GM12864 (cell line): ENCODE measurements at regions not wholly inside any gene's neighbourhood (a gene's known extent, or its start where the extent isn't known, plus 50 kb on each side); places are given as distances from the start of the nearest gene placed in this dataset.

Source experiments
- DNase-seq: peaks from one replicate; pipeline ENCODE4 v3.0.0-alpha.2; 2011; ENCODE audit warnings: low read depth
- H3K4me3 ChIP-seq: 2 replicates; pipeline ENCODE4 v1.5.1; 2011; ENCODE audit warnings: mild to moderate bottlenecking, low read depth, low read length, control low read depth
- TF ChIP-seq, protein P1 (sequence below): IDR thresholded peaks from 2 replicates; pipeline ENCODE4 v1.5.1; 2011; ENCODE audit warnings: low read depth, mild to moderate bottlenecking, moderate library complexity, low read length, control low read depth, inconsistent platforms; ENCODE audit errors: missing control alignments

DNA sequence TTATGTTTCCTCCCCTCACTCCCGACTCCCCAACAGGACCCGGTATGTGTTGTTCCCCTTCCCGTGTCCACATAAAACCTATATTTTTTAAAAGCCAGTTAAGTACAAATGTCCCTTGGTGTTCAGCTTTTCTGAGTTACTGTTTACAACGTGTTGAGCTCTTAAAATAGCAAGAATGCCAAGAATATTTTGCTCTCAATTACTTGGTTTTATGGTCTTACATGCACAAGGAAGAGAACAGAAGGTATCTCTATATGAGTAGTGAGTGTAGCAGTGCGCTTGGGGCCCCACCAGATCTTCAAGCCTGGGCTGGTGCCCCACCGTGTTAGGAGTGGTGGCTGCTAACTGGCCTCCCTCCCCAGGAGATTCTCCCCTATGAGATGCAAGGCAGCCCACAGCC, 75.3 kb downstream of the RIN2 start:
- TF ChIP-seq, protein P1, sequence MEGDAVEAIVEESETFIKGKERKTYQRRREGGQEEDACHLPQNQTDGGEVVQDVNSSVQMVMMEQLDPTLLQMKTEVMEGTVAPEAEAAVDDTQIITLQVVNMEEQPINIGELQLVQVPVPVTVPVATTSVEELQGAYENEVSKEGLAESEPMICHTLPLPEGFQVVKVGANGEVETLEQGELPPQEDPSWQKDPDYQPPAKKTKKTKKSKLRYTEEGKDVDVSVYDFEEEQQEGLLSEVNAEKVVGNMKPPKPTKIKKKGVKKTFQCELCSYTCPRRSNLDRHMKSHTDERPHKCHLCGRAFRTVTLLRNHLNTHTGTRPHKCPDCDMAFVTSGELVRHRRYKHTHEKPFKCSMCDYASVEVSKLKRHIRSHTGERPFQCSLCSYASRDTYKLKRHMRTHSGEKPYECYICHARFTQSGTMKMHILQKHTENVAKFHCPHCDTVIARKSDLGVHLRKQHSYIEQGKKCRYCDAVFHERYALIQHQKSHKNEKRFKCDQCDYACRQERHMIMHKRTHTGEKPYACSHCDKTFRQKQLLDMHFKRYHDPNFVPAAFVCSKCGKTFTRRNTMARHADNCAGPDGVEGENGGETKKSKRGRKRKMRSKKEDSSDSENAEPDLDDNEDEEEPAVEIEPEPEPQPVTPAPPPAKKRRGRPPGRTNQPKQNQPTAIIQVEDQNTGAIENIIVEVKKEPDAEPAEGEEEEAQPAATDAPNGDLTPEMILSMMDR, result no peak
- no peak overlapping the region for H3K4me3 ChIP-seq
- no peak for DNase-seq

DNA sequence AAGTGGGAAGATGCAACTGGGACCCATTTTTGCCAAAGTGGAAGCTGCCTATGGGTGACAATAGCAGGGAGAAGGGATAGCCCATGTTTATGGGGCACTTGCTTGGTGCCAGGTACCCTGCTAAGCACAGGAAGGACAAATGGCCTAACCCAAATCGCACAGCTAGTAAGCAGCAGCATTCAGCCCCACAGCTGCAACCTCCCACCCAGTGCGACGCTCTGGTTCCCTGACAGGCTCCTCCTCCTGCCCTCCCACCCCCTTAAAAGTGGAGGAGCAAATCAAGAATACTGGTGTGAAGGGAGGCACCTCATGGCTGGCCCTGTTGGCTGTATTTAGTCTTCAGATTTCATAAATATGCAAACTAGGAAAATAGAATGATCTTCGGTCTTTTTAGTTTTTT, 76.2 kb downstream of the RIN2 start:
- TF ChIP-seq, protein P1, result no peak
- no peak overlapping the region for H3K4me3 ChIP-seq
- DNase-seq, result no peak

DNA sequence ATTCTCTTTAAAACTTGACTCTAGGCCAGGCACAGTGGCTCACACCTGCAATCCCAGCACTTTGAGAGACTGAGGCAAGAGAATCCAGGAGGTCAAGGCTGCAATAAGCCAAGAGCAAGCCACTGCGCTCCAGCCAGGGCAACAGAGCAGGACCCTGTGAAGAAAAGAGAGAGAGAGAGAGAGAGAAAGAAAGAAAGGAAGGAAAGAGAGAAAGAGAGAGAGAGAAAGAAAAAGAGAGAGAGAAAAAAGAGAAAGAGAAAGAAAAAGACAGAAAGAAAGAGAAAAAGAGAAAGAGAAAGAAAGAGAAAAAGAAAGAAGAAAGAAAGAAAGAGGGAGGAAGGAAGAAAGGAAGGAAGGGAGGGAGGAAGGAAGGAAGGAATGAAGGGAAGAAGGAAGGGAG, 76.7 kb downstream of the RIN2 start:
- no peak for DNase-seq
- TF ChIP-seq, protein P1, result no peak
- H3K4me3 ChIP-seq, result no peak overlapping the region

DNA sequence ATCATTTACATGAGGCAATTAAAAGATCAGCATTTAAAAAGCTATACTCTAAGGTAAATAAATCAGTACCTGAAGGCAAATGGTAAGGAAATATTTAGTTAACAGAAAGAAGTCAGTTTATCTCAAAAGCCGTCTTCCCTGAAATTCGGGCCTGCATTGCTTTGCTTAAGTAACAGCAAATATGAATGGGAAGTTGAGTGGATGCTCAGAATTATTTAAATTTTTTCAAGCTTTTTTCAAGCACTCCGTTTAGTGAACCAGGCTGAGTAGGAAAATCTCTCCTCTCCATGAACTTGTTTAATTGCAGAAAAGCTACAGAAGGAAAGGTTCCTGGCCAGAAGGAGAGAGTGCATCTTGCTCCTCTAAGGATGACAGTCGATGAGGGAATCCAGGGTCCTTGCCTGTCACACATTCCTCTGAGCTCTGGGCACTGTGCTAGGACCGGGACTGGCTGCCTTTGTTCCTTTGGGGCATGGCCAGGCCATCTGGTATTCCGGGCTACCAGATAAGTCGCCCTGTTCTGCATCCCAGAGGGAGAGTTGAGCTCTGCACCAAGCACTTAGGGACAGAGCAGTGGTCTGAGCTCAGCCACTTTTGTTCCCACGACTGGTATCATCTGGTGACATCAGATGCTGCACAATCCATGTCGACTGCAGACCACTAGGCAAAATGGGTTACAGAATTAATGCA, 77.6 kb downstream of the RIN2 start:
- TF ChIP-seq, protein P1, result no peak
- no peak overlapping the region for H3K4me3 ChIP-seq
- DNase-seq, result no peak

DNA sequence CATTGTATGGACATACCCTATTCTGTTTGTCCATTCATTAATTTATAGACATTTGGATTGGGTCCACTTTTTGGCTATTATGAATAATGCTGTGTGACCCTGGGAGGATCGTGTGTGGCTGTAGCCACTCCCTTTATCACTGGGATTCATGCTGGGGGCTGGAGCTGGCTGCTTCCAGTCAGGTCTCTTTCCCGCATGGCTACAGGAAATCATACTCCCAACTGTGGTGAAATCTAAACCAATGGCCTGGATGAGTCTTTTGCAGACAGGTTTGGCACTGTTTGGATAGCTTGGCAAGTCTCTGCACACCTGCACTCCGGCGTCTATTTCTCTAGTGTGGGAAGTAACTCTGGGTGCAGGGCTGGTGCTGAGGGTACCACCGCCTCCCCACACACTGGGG, 80.4 kb downstream of the RIN2 start:
- no peak overlapping the region for H3K4me3 ChIP-seq
- no peak for DNase-seq
- TF ChIP-seq, protein P1, result no peak

DNA sequence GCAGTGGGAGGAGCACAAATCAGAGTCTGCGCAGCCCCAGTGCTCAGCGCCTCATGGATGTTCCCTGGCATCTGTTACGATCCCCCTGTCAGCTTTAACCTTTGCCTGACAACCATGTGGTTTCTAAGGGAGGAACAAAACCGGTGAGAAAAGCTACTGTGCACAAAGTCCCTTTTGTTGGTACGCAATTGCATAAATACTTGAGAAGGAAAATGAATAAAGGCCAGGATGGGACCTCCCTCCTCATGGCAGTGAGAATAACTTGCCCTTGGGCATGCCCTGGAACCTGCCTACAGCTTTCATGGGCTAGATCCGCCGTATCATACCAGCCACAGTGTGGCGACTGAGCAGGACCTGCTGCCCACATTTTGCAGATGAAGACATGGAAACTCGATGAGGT, 81.0 kb downstream of the RIN2 start:
- TF ChIP-seq, protein P1, result no peak
- no peak for DNase-seq
- H3K4me3 ChIP-seq, result no peak overlapping the region

DNA sequence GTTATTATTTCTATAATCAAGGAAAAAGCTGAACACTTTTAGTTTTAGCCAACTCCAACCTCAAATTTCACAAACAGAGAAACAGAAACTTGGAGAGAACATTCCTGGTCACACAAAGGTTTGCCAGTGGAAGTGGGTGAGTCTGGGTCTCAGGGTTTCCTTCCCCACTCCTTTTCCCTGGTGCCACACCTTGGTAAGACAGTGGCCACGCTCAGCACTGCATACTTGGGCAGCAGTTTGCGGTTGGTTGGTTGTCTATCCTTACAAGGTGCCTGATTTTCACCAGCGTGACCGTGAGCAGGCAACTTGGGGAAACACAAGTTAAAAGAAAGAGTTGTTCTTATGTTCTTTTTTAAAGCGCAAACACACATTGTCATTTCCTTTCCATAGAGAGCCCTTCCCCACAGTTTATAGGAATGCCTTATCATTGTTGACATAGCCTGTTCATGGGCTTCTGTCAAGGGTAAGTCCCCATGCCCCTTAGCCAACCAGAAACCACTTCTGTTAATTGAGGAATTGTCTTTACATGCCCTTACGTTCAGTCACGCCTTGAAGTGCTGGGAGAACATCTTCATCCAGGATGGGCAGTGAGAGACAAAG, 82.2 kb downstream of the RIN2 start:
- TF ChIP-seq, protein P1, result no peak
- H3K4me3 ChIP-seq, result no peak overlapping the region
- DNase-seq, result no peak
